ENCODE measurements at regions not wholly inside any gene's neighbourhood (a gene's known extent, or its start where the extent isn't known, plus 50 kb on each side); places are given as distances from the start of the nearest gene placed in this dataset.

DNA sequence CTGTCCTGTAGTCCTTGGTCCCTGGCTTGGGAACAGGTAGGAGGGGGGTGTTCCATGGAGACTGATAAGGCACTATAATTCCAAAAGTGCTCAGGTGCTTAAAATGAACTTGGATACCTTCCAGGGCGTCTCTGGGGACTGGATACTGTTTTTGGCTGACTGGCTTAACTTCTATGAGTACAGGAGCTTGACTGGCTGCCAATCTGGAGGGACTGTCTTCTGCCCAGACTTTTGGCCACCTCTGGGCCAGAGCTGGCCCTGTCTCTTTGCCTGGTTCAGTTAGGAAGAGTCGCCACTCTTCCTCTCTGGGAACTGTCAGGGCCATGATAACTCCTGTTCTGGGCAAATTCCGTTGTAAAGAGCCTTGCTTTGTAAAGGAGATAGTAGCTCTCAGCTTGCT lies 407.0 kb downstream of the TGFB2 start:
- H4K20me1 ChIP-seq (replicated peaks; ENCODE audit: control insufficient read depth, insufficient read depth, low read length), result no peaks in the 10 kb centered on the region
- in situ Hi-C loops (cut with MboI), result no loop called here
- no peak for FAIRE-seq
- H3K9me3 ChIP-seq (replicated peaks; ENCODE audit: control insufficient read depth, insufficient read depth, low read depth, low read length), result no peaks in the 10 kb centered on the region
- no peaks in the 10 kb centered on the region for H3K9me1 ChIP-seq (ENCODE audit: control insufficient read depth, insufficient read depth, low read length)
- TF ChIP-seq PRPF4 (IDR thresholded peaks at IDR 0.05; ENCODE audit: insufficient read depth, low read depth, low read length, poor library complexity, severe bottlenecking) (no peak), ESRRB (CRISPR knock-in tag; IDR thresholded peaks at IDR 0.05; ENCODE audit: borderline replicate concordance) (no peak), BCOR (IDR thresholded peaks at IDR 0.05) (no peak), PATZ1 (CRISPR knock-in tag; IDR thresholded peaks at IDR 0.05; ENCODE audit: borderline replicate concordance) (no peak), HDAC1 (IDR thresholded peaks at IDR 0.05) (no peak), ZNF780A (CRISPR knock-in tag; IDR thresholded peaks at IDR 0.05) (no peak), SPI1 (IDR thresholded peaks at IDR 0.05; ENCODE audit: borderline replicate concordance, low read depth, low read length) (no peak), ZNF764 (CRISPR knock-in tag; IDR thresholded peaks at IDR 0.05; ENCODE audit: low read depth) (no peak), MCM2 (IDR thresholded peaks at IDR 0.05; ENCODE audit: low read depth) (no peak), SIRT6 (IDR thresholded peaks at IDR 0.05; ENCODE audit: low read depth, low read length) (no peak), XRCC5 (IDR thresholded peaks at IDR 0.05; ENCODE audit: low read depth, low read length) (no peak), FIP1L1 (IDR thresholded peaks at IDR 0.05; ENCODE audit: low read depth, low read length, poor library complexity, severe bottlenecking) (no peak), HNRNPH1 (optimal IDR thresholded peaks at IDR 0.05; ENCODE audit: low read depth, low read length) (no peak), PRDM10 (IDR thresholded peaks at IDR 0.05; ENCODE audit: partially characterized antibody) (no peak)
- 0% methylated on average over 3 of the region's 3 CpGs for WGBS (ENCODE audit: insufficient coverage, low coverage, missing lambda C conversion rate)
- H3K36me3 ChIP-seq (ENCODE audit: control insufficient read depth, insufficient read depth, low read length), result no peaks in the 10 kb centered on the region
- no peak overlapping the region for H3K4me2 ChIP-seq (ENCODE audit: insufficient read depth, low read length)
- H3K27me3 ChIP-seq (ENCODE audit: control insufficient read depth in 2 of 2, insufficient read depth in 2 of 2, low read length in 2 of 2), result no peaks in the 10 kb centered on the region
- ChIA-PET POLR2A (interaction anchor here (0.7 kb wide), 1 partner anchor 408 kb away, joined by 5 read pairs; no protein-coding TSS in a partner anchor), CTCF (ENCODE audit: low intra/inter-chr PET ratio) (no interaction called here)
- H3K9ac ChIP-seq (ENCODE audit: insufficient read depth in 1 of 2, low read depth in 2 of 2, low read length in 2 of 2), result no peak overlapping the region
- H3K79me2 ChIP-seq (ENCODE audit: control insufficient read depth, insufficient read depth, low read length), result no peaks in the 10 kb centered on the region
- no peaks in the 10 kb centered on the region for H3K4me1 ChIP-seq (replicated peaks in 1 of 2; ENCODE audit: control insufficient read depth in 2 of 2, insufficient read depth in 2 of 2, low read length in 2 of 2)
- H3K27ac ChIP-seq (ENCODE audit: extremely low read depth, low read depth, low read length), result no peak overlapping the region
- no peak overlapping the region for H3K4me3 ChIP-seq
- intact Hi-C loops (cut with micrococcal nuclease), result no loop called here
- no peak for ATAC-seq
- H2AFZ ChIP-seq (ENCODE audit: low read depth, low read length), result no peak overlapping the region
- no peak for DNase-seq (ENCODE audit: extremely low read depth in 1 of 4, low spot score in 3 of 4)
- no TSS peak for BruUV-seq (replicated peaks)
